OCI-LY7 (cell line): ENCODE measurements at regions not wholly inside any gene's neighbourhood (a gene's known extent, or its start where the extent isn't known, plus 50 kb on each side); places are given as distances from the start of the nearest gene placed in this dataset.

Source experiments
- CTCF ChIP-seq: fragments of 200-600 bp; sonication (generic); conservative IDR thresholded peaks from 2 replicates; pipeline ENCODE4 v1.5.1; 2014; ENCODE audit warnings: mild to moderate bottlenecking, antibody characterized with exemption, low read length, moderate library complexity, mixed read lengths
- EZH2phosphoT487 ChIP-seq: fragments of 200-600 bp; sonication (generic); IDR thresholded peaks from 2 replicates; pipeline ENCODE4 v1.6.1; 2018; ENCODE audit warnings: low read depth, borderline replicate concordance, mild to moderate bottlenecking, mixed run types, antibody characterized with exemption, low read length, moderate library complexity, mixed read lengths

- TF ChIP-seq CTCF (no peak), EZH2phosphoT487 (no peak)
These were observed 932.8 kb downstream of the TTLL7 start for GRCh38 chr1:83065952-83066727.
